ENCODE measurements at regions not wholly inside any gene's neighbourhood (a gene's known extent, or its start where the extent isn't known, plus 50 kb on each side); places are given as distances from the start of the nearest gene placed in this dataset.

GRCh38 chr12:65660096-65660495, 164.2 kb upstream of the HMGA2 start:
- Histone ChIP-seq H3K36me3 (ENCODE audit: control insufficient read depth, insufficient read depth, low read length) (no peaks in the 10 kb centered on the region), H3K4me1 (ENCODE audit: control insufficient read depth, insufficient read depth, low read length) (peaks cover 3% of the 10 kb centered on the region; the same call in 1 of the 2 replicates), H3K27me3 (ENCODE audit: control insufficient read depth, insufficient read depth, low read length) (no peaks in the 10 kb centered on the region), H3K9me3 (ENCODE audit: control insufficient read depth, insufficient read depth, low read depth, low read length) (peaks cover 17% of the 10 kb centered on the region; the same call in 1 of the 2 replicates), H3K4me3 (ENCODE audit: low read depth in 2 of 2, low read length in 2 of 2) (no peak overlapping the region), H3K27ac (ENCODE audit: low read length) (no peak overlapping the region)
- DNase-seq (ENCODE audit: low read depth, low spot score), result no peak
- POLR2A ChIA-PET, result no interaction called here
- CTCF ChIA-PET, result no interaction called here
- no peak for ATAC-seq
- no TSS peak for BruUV-seq (replicated peaks)
- in situ Hi-C loops (cut with HindIII; ENCODE audit: low pct_unique_long_range_greater_than_20kb, low sequenced_read_pairs) (no loop called here), intact Hi-C loops (cut with micrococcal nuclease; ENCODE audit: unreplicated experiment) (no loop called here)
- TF ChIP-seq TCF7L2 (IDR thresholded peaks at IDR 0.05; ENCODE audit: low read depth, low read length), result no peak
- no peak for TF ChIP-seq REST (IDR thresholded peaks at IDR 0.05; ENCODE audit: insufficient read depth in 1 of 2, low read depth in 2 of 2, low read length in 1 of 2)
- TF ChIP-seq CTCF (IDR thresholded peaks at IDR 0.05), result no peak
- TF ChIP-seq SIN3A (IDR thresholded peaks at IDR 0.05; ENCODE audit: borderline replicate concordance, insufficient read depth, low read depth, low read length), result no peak
- TF ChIP-seq POLR2AphosphoS5 (IDR thresholded peaks at IDR 0.05; ENCODE audit: low read depth, low read length), result no peak

- POLR2A ChIA-PET, result no interaction called here
- no TSS peak for BruUV-seq (replicated peaks)
- intact Hi-C loops (cut with micrococcal nuclease; ENCODE audit: unreplicated experiment) (no loop called here), in situ Hi-C loops (cut with HindIII; ENCODE audit: low pct_unique_long_range_greater_than_20kb, low sequenced_read_pairs) (no loop called here)
- Histone ChIP-seq H3K4me1 (ENCODE audit: control insufficient read depth, insufficient read depth, low read length) (peaks cover 3% of the 10 kb centered on the region; the same call in 1 of the 2 replicates), H3K9me3 (ENCODE audit: control insufficient read depth, insufficient read depth, low read depth, low read length) (peaks cover 17% of the 10 kb centered on the region; the same call in 1 of the 2 replicates), H3K36me3 (ENCODE audit: control insufficient read depth, insufficient read depth, low read length) (no peaks in the 10 kb centered on the region), H3K27me3 (ENCODE audit: control insufficient read depth, insufficient read depth, low read length) (no peaks in the 10 kb centered on the region), H3K27ac (ENCODE audit: low read length) (no peak overlapping the region), H3K4me3 (ENCODE audit: low read depth in 2 of 2, low read length in 2 of 2) (no peak overlapping the region)
- CTCF ChIA-PET, result no interaction called here
- DNase-seq (ENCODE audit: low read depth, low spot score) (no peak), ATAC-seq (no peak)
- TF ChIP-seq REST (IDR thresholded peaks at IDR 0.05; ENCODE audit: insufficient read depth in 1 of 2, low read depth in 2 of 2, low read length in 1 of 2) (no peak), SIN3A (IDR thresholded peaks at IDR 0.05; ENCODE audit: borderline replicate concordance, insufficient read depth, low read depth, low read length) (no peak), CTCF (IDR thresholded peaks at IDR 0.05) (no peak), TCF7L2 (IDR thresholded peaks at IDR 0.05; ENCODE audit: low read depth, low read length) (no peak), POLR2AphosphoS5 (IDR thresholded peaks at IDR 0.05; ENCODE audit: low read depth, low read length) (no peak)
These were observed 163.4 kb upstream of the HMGA2 start for GRCh38 chr12:65660836-65661235.

All from Panc1 (cell line).